Activated CD4-positive, alpha-beta memory T cell treated with anti-CD3 and anti-CD28 coated beads for 36 hours (primary cell): ENCODE measurements at regions not wholly inside any gene's neighbourhood (a gene's known extent, or its start where the extent isn't known, plus 50 kb on each side); places are given as distances from the start of the nearest gene placed in this dataset.

Source experiments
- CTCF ChIA-PET: fragments of 350-600 bp; sonication (Branson Sonifier 250); formaldehyde crosslinking; loops from one replicate; lab custom pipeline; 2021; ENCODE audit warnings: antibody characterized with exemption, inconsistent platforms; lab: Charles Lee
- POLR2A ChIA-PET: fragments of 350-600 bp; sonication (Branson Sonifier 250); formaldehyde crosslinking; loops from one replicate; lab custom pipeline; 2021; ENCODE audit warnings: antibody characterized with exemption; lab: Charles Lee
- DNase-seq: peaks from one replicate; pipeline ENCODE4 v3.0.0-alpha.2; 2020
- H3K27ac Mint-ChIP-seq: one replicate; pipeline ENCODE4 v1.8.0; 2021; ENCODE audit warnings: mixed read lengths
- H3K27me3 Mint-ChIP-seq: one replicate; pipeline ENCODE4 v1.8.0; 2021; ENCODE audit warnings: mixed read lengths
- H3K36me3 Mint-ChIP-seq: one replicate; pipeline ENCODE4 v1.8.0; 2021; ENCODE audit warnings: mixed read lengths
- H3K4me1 Mint-ChIP-seq: one replicate; pipeline ENCODE4 v1.8.0; 2021; ENCODE audit warnings: low read depth, mixed read lengths
- H3K4me3 Mint-ChIP-seq: one replicate; pipeline ENCODE4 v1.8.0; 2021; ENCODE audit warnings: mild to moderate bottlenecking, mixed read lengths
- H3K9me3 Mint-ChIP-seq: one replicate; pipeline ENCODE4 v1.8.0; 2021; ENCODE audit warnings: mixed read lengths
- intact Hi-C: fragments of 100-400 bp; cut with micrococcal nuclease; formaldehyde crosslinking; loops from one replicate; pipeline ENCODE4 v1.15.1; 2023

- Mint-ChIP-seq H3K27me3 (peaks cover 22% of the 10 kb centered on the region), H3K4me1 (no peaks in the 10 kb centered on the region), H3K4me3 (no peak overlapping the region), H3K9me3 (no peaks in the 10 kb centered on the region), H3K36me3 (no peaks in the 10 kb centered on the region), H3K27ac (no peak overlapping the region)
- intact Hi-C loops = no loop called here
- ChIA-PET CTCF (no interaction called here), POLR2A (no interaction called here)
- no peak for DNase-seq
Observed at GRCh38 chr14:101616202-101616601, 54.9 kb downstream of the DIO3 start.

DNA sequence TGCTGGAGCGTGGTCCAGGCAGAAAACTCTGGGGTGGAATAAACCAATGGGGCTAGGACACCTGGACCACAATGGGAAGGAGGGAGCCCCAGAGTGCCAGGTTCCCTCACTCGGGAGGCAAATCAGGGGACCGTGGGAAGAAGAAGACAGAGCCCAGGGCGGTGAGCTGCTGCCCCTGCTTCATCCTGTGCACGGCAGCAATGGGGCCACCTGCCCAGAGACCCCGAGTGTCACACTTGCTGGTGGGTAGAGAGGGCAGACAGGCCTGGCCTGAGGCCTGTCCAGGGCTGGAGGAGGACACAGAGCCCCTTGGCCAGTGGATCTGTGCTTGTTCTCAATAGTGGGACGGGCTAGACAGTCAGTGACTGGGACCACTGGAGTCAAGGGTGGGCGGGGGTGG is 58.2 kb downstream of the DIO3 start:
- H3K27me3 Mint-ChIP-seq = peaks cover 5% of the 10 kb centered on the region
- no peak for DNase-seq
- ChIA-PET POLR2A (no interaction called here), CTCF (no interaction called here)
- H3K9me3 Mint-ChIP-seq = no peaks in the 10 kb centered on the region
- H3K4me3 Mint-ChIP-seq = no peak overlapping the region
- intact Hi-C loops = no loop called here
- H3K36me3 Mint-ChIP-seq = no peaks in the 10 kb centered on the region
- H3K4me1 Mint-ChIP-seq = no peaks in the 10 kb centered on the region
- H3K27ac Mint-ChIP-seq = no peak overlapping the region

DNA sequence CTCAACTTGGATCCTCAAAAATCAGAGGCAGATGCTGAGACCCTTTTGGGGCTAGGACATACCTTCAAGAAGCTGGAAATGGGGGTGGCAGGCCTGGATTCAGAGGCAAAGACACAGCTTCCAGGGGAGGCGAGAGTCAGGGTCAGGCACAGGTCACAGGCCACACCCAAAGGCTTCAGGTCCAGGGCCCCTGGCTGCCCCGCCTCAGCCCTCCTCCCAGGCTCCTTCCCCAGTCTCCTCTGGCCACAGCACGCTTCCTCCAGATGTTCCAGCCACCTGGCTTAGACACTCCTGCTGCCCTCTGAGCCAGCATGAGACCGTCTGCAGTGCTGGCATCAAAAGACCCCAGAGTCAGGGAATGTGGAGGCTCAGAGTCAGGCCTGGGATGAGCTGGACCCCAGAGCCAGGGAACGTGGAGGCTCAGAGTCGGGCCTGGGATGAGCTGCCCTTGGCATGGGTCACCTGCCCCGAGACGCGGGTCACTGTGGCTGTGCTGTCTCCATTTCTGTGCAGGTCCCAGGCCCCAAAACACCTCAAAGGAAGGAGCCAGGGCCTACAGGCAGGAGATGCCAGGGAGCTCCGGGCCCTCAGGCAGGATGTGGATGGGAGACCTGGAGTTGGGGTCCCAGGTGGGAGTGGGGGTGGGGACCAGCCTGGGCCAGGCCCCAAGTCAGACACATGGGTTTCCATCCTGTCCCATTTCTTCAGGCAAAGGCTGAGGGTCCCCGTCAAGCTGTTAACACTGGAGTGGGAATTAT is 58.9 kb downstream of the DIO3 start:
- POLR2A ChIA-PET = no interaction called here
- intact Hi-C loops = loop anchor here (10.0 kb wide), 1 partner anchor 975 kb away; no protein-coding TSS in a partner anchor
- H3K27me3 Mint-ChIP-seq = peaks cover 5% of the 10 kb centered on the region
- no peaks in the 10 kb centered on the region for H3K36me3 Mint-ChIP-seq
- no peak for DNase-seq
- no peak overlapping the region for H3K27ac Mint-ChIP-seq
- no peak overlapping the region for H3K4me3 Mint-ChIP-seq
- H3K9me3 Mint-ChIP-seq = no peaks in the 10 kb centered on the region
- CTCF ChIA-PET = no interaction called here
- H3K4me1 Mint-ChIP-seq = no peaks in the 10 kb centered on the region

DNA sequence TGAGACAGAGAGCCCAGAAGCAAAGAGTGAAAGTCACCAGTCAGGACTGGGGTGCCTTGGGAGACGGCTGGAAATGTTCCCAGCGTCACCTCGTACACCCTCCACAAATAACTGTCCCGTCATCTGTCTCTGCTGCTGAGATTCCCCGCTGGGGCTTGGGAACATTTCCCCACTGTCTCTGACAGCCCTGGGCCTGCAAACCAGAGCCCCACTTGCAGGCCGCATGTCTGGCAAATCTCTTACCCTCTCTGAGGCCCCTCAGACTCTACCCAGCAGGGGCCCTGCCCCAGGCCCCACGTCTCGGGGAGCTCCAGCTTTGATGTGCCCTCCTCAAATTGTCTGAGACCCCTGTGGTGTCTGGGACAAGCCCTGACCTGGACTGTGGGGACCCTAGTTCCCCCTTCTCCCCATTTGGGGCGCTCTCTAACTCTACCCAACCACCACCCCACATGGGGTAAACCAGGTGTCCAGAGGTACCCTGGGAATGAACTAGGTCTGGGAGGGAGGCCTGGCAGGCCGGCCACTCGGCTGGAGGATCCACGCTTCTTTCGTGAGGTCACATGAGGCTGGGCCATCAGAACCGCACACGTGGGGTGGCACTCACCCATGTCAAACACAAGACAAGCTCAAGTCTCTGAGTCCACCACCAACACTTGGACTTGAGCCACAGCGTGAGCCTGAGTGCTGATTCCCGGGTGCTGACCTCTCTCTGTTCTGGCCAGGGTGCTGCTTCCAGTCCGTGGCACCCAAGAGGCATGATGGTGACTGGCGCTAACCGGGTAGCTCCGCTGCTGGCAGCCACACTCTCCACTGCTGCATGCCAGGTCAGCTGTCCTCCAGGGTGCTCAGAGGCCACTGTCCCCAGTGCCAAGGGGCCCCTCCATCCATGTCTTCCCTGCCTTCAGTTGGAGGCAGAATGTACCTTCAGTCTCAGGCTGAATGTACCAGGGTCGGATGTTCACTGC is 59.8 kb downstream of the DIO3 start:
- ChIA-PET CTCF (no interaction called here), POLR2A (no interaction called here)
- DNase-seq = no peak
- no peaks in the 10 kb centered on the region for H3K36me3 Mint-ChIP-seq
- intact Hi-C loops = loop anchor here (10.0 kb wide), 1 partner anchor 976 kb away; no protein-coding TSS in a partner anchor
- no peaks in the 10 kb centered on the region for H3K9me3 Mint-ChIP-seq
- H3K27ac Mint-ChIP-seq = no peak overlapping the region
- H3K4me1 Mint-ChIP-seq = no peaks in the 10 kb centered on the region
- H3K4me3 Mint-ChIP-seq = no peak overlapping the region
- H3K27me3 Mint-ChIP-seq = peaks cover 1% of the 10 kb centered on the region

DNA sequence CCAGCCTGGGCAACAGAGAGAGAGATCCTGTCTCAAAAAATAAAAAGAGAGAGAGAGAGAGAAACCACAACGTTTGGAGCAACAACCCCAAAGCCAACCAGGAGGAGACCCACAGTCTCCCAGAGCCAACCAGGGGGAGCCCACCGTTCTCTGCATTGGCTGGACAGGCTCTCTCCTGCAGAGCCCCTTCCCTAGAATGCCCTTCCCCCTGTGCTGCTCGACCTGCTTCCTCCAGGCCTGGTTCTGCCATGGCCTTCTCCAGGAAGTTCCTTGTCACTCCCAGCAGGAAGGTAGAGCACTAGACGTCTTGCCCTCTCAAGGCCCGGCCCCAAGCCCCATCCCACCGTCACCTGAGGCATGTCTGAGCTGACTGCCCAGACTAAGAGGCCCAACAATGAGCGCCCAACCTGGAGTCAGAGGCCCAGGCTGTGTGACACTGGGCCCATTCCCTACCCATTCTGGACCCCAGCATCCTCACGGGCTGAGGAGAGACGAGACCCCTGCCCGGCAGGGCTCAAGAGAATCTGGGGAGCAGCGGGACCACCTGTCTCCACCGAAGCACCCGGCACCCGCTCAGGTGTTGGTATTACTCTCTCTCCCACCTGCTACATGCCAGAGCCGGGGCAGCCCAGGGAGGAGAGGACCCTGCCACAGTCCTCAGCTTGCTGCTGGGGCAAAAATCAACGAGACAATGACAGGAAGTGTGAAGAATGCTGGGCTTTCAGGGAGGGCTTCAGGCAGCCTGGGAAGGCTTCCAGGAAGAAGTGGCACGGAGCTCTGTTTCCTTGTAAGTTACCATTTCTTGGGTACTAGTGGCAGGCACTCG is 61.2 kb downstream of the DIO3 start:
- POLR2A ChIA-PET = no interaction called here
- Mint-ChIP-seq H3K27ac (no peak overlapping the region), H3K4me1 (no peaks in the 10 kb centered on the region), H3K27me3 (peaks cover 1% of the 10 kb centered on the region), H3K36me3 (no peaks in the 10 kb centered on the region), H3K4me3 (no peak overlapping the region), H3K9me3 (no peaks in the 10 kb centered on the region)
- CTCF ChIA-PET = interaction anchor here (1.4 kb wide), 1 partner anchor 11 kb away, joined by 4 read pairs; no protein-coding TSS in a partner anchor
- intact Hi-C loops = loop anchor here (10.0 kb wide), 1 partner anchor 978 kb away; no protein-coding TSS in a partner anchor
- no peak for DNase-seq

DNA sequence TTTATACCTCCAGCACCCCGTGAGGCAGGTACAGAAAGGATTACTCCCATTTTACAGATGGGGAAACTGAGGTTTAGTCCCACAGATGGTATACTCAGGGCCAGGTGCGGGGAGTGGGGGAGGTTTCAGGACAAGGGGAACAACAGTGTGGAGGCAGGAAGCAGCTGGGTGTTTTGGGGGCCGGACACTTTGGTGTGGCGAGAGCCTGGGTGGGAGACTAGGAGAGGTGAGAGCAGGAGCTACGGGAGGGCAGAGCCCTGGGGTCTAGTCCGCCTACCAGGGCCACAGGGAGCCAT is 61.7 kb downstream of the DIO3 start:
- ChIA-PET CTCF (interaction anchor here (1.4 kb wide), 1 partner anchor 11 kb away, joined by 4 read pairs; no protein-coding TSS in a partner anchor), POLR2A (no interaction called here)
- intact Hi-C loops = loop anchor here (10.0 kb wide), 1 partner anchor 978 kb away; no protein-coding TSS in a partner anchor
- H3K9me3 Mint-ChIP-seq = no peaks in the 10 kb centered on the region
- no peak for DNase-seq
- H3K4me1 Mint-ChIP-seq = peaks cover 2% of the 10 kb centered on the region
- H3K27ac Mint-ChIP-seq = no peak overlapping the region
- no peaks in the 10 kb centered on the region for H3K36me3 Mint-ChIP-seq
- H3K4me3 Mint-ChIP-seq = no peak overlapping the region
- H3K27me3 Mint-ChIP-seq = peaks cover 1% of the 10 kb centered on the region

GRCh38 chr14:101623685-101624444 is 62.6 kb downstream of the DIO3 start:
- Mint-ChIP-seq H3K9me3 (no peaks in the 10 kb centered on the region), H3K27me3 (peaks cover 1% of the 10 kb centered on the region), H3K4me3 (no peak overlapping the region), H3K4me1 (peaks cover 3% of the 10 kb centered on the region), H3K27ac (no peak overlapping the region), H3K36me3 (no peaks in the 10 kb centered on the region)
- no peak for DNase-seq
- intact Hi-C loops = loop anchor here (10.0 kb wide), 1 partner anchor 979 kb away; no protein-coding TSS in a partner anchor
- CTCF ChIA-PET = interaction anchor here (1.4 kb wide), 1 partner anchor 10 kb away, joined by 4 read pairs; no protein-coding TSS in a partner anchor
- POLR2A ChIA-PET = no interaction called here

DNA sequence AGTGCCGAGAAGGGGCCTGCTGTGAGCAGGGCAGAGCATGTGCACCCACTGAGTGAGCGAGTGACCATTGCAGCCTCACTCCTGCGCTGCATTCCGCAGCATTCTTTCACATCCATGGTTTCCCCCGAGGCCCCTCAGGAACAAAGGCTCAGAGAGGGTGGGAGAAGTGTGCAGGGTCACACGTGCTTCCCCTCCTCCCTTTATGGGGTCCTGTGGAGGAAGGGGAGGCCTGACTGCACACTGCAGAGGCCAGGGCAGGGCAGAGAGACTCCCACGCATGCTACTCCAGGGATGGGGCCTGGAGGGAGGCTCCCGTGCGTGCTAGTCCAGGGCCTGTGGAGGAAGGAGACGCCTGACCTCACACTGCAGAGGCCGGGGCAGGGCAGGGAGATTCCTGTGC is 63.2 kb downstream of the DIO3 start:
- Mint-ChIP-seq H3K36me3 (no peaks in the 10 kb centered on the region), H3K4me3 (no peak overlapping the region), H3K4me1 (peaks cover 3% of the 10 kb centered on the region), H3K9me3 (no peaks in the 10 kb centered on the region), H3K27me3 (peaks cover 1% of the 10 kb centered on the region), H3K27ac (no peak overlapping the region)
- DNase-seq = no peak
- intact Hi-C loops = loop anchor here (10.0 kb wide), 1 partner anchor 980 kb away; no protein-coding TSS in a partner anchor
- ChIA-PET POLR2A (no interaction called here), CTCF (no interaction called here)

DNA sequence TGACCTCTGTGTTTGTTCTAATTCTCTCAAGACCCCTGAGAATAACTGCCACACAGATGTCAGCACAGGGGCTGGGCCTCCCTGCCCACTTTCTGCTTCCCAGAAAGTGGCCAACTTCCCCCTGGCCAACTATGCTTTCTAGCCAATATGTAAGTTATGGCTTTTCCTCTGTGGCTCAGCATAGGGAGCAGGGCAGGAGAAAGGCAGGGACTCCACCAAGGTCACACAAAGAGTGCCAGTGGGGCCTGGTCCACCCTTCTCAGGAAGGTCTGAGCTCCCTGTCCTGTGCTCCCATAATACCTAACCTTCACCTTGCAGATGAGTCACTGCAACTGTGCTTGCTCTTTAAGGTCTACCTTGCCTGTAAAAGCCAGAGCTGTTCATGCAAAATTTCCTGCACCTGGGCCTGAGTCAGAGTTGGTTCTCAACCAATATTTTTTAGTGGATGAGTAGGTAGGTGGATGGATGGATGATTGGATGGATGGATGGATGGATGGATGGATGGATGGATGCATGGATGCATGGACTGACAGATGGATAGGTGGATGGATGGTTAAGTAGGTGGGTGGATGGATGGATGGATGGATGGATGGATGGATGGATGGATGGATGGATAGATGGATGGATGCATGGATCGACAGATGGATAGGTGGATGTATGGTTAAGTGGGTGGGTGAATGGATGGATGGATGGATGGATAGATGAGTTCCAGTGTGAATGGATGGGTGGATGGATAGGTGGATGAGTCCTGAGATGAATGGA is 64.2 kb downstream of the DIO3 start:
- ChIA-PET CTCF (no interaction called here), POLR2A (no interaction called here)
- Mint-ChIP-seq H3K27ac (no peak overlapping the region), H3K9me3 (no peaks in the 10 kb centered on the region), H3K4me3 (no peak overlapping the region), H3K36me3 (no peaks in the 10 kb centered on the region), H3K27me3 (peaks cover 1% of the 10 kb centered on the region), H3K4me1 (peaks cover 3% of the 10 kb centered on the region)
- DNase-seq = no peak
- intact Hi-C loops = loop anchor here (5.0 to 10.0 kb wide), 2 partner anchors 718 to 981 kb away; no protein-coding TSS in a partner anchor

- intact Hi-C loops = loop anchor here (5.0 to 10.0 kb wide), 2 partner anchors 719 to 982 kb away; no protein-coding TSS in a partner anchor
- Mint-ChIP-seq H3K4me3 (no peak overlapping the region), H3K9me3 (no peaks in the 10 kb centered on the region), H3K4me1 (peaks cover 3% of the 10 kb centered on the region), H3K36me3 (no peaks in the 10 kb centered on the region), H3K27ac (no peak overlapping the region), H3K27me3 (peaks cover 1% of the 10 kb centered on the region)
- ChIA-PET CTCF (no interaction called here), POLR2A (no interaction called here)
- no peak for DNase-seq
Observed at GRCh38 chr14:101626331-101626730, 65.0 kb downstream of the DIO3 start.
